ENCODE measurements at regions not wholly inside any gene's neighbourhood (a gene's known extent, or its start where the extent isn't known, plus 50 kb on each side); places are given as distances from the start of the nearest gene placed in this dataset.
"Not testable (repeated sequence)": the region's sequence is repeated elsewhere in the genome, so short reads cannot be mapped to it uniquely, and the experiment has no call there.

GRCh38 chr7:3112479-3113134 is 68.9 kb upstream of the CARD11 start:
- peaks cover 0 to 32% (median 0%) of the 10 kb centered on the region in 3 donors for H3K9me3 ChIP-seq
- TF ChIP-seq POLR2AphosphoS5 (IDR thresholded peaks at IDR 0.05) (no peak), EP300 (IDR thresholded peaks at IDR 0.05) (no peak), POLR2A (IDR thresholded peaks at IDR 0.05) (no peak), CTCF (IDR thresholded peaks at IDR 0.05) (no peak)
- no peaks in the 10 kb centered on the region for H3K36me3 ChIP-seq
- no peak overlapping the region for H3K27ac ChIP-seq
- H3K4me1 ChIP-seq, result no peaks in the 10 kb centered on the region
- H3K4me3 ChIP-seq, result no peak overlapping the region
- 64 to 67% methylated on average over 1 to 2 of the region's 5 CpGs for WGBS, 2 donors (ENCODE audit: low coverage in 1 of 2)
- peaks cover 54% of the 10 kb centered on the region for H3K27me3 ChIP-seq
- ATAC-seq, result no peak

GRCh38 chr7:3114917-3115316 is 71.2 kb upstream of the CARD11 start:
- Histone ChIP-seq H3K27ac (no peak overlapping the region), H3K4me3 (no peak overlapping the region), H3K27me3 (peaks cover 48% of the 10 kb centered on the region), H3K4me1 (no peaks in the 10 kb centered on the region), H3K9me3 (peaks cover 0 to 22% (median 0%) of the 10 kb centered on the region in 3 donors), H3K36me3 (no peaks in the 10 kb centered on the region)
- no peak for ATAC-seq
- WGBS, 2 donors (ENCODE audit: low coverage in 1 of 2), result 58 to 73% methylated on average over 5 of the region's 5 CpGs
- TF ChIP-seq POLR2A (IDR thresholded peaks at IDR 0.05) (no peak), CTCF (IDR thresholded peaks at IDR 0.05) (no peak), EP300 (IDR thresholded peaks at IDR 0.05) (no peak), POLR2AphosphoS5 (IDR thresholded peaks at IDR 0.05) (no peak)

- H3K9me3 ChIP-seq, result peaks cover 0 to 30% (median 0%) of the 10 kb centered on the region in 3 donors
- no peak for ATAC-seq
Observed at GRCh38 chr7:3117081-3117480, 73.4 kb upstream of the CARD11 start.

GRCh38 chr7:3117488-3118231 is 74.0 kb upstream of the CARD11 start:
- 7 to 41% methylated on average over 5 to 8 of the region's 8 CpGs for WGBS, 2 donors (ENCODE audit: low coverage in 1 of 2)
- no peaks in the 10 kb centered on the region for H3K4me1 ChIP-seq
- ATAC-seq, result no peak
- no peaks in the 10 kb centered on the region for H3K36me3 ChIP-seq
- H3K27ac ChIP-seq, result no peak overlapping the region
- TF ChIP-seq EP300 (IDR thresholded peaks at IDR 0.05) (no peak), POLR2AphosphoS5 (IDR thresholded peaks at IDR 0.05) (no peak), CTCF (IDR thresholded peaks at IDR 0.05) (no peak), POLR2A (IDR thresholded peaks at IDR 0.05) (no peak)
- H3K4me3 ChIP-seq, result no peak overlapping the region
- peaks cover 39% of the 10 kb centered on the region for H3K27me3 ChIP-seq
- H3K9me3 ChIP-seq, result peaks cover 0 to 30% (median 0%) of the 10 kb centered on the region in 3 donors

More at GRCh38 chr7:3117081-3117480, 73.4 kb upstream of the CARD11 start:
- Histone ChIP-seq H3K36me3 (no peaks in the 10 kb centered on the region), H3K27ac (no peak overlapping the region), H3K27me3 (peaks cover 39% of the 10 kb centered on the region), H3K4me3 (no peak overlapping the region), H3K4me1 (no peaks in the 10 kb centered on the region)
- WGBS, 2 donors (ENCODE audit: low coverage in 1 of 2), result 20 to 50% methylated on average over 1 to 2 of the region's 2 CpGs
- TF ChIP-seq EP300 (IDR thresholded peaks at IDR 0.05) (no peak), POLR2A (IDR thresholded peaks at IDR 0.05) (no peak), POLR2AphosphoS5 (IDR thresholded peaks at IDR 0.05) (no peak), CTCF (IDR thresholded peaks at IDR 0.05) (no peak)

GRCh38 chr7:3119352-3119927 is 75.8 kb upstream of the CARD11 start:
- H3K36me3 ChIP-seq, H3K4me1 ChIP-seq, H3K4me3 ChIP-seq, H3K27ac ChIP-seq, ATAC-seq: not testable (repeated sequence)
- Histone ChIP-seq H3K9me3 (peaks cover 0 to 18% (median 0%) of the 10 kb centered on the region in 3 donors), H3K27me3 (peaks cover 25% of the 10 kb centered on the region)
- 60 to 94% methylated on average over 2 to 3 of the region's 9 CpGs for WGBS, 2 donors (ENCODE audit: low coverage in 1 of 2)

Data from gastroesophageal sphincter (tissue), 4 donors.